GM19328 (cell line): ENCODE measurements at regions not wholly inside any gene's neighbourhood (a gene's known extent, or its start where the extent isn't known, plus 50 kb on each side); places are given as distances from the start of the nearest gene placed in this dataset.

Experiments used
- ATAC-seq: cut with Tn5 transposase; IDR thresholded peaks from one replicate; pipeline ENCODE4 v1.9.1; 2021; ENCODE audit warnings: mild to moderate bottlenecking, moderate library complexity; ENCODE audit not compliant: unreplicated experiment

DNA sequence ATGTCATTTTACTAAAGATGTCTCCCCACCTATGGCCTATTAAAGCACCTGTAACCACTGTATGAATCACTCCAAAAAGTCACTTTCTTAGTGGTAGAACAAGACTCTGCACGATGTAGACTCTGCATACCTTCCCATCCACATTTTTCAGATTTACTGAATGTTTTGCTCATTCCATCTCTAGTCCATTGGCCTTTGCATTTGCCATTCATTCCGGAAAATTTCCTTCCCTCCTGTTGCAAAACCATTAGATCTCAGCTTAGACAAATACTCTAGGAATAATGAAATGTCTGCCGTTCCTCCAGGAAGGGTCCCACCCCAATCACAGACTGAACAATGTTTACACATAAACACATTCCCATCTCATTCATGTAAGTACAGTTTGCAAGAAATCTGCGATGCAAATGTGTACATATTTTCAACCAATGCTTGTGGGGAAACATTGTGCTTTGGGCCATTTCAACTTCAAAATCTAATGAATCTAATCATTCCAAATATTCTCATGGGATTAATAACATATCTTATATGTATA lies 146.3 kb upstream of the XYLT1 start:
- ATAC-seq = no peak

- no peak for ATAC-seq
Measured at GRCh38 chr16:17612336-17612735, 141.6 kb upstream of the XYLT1 start.

DNA sequence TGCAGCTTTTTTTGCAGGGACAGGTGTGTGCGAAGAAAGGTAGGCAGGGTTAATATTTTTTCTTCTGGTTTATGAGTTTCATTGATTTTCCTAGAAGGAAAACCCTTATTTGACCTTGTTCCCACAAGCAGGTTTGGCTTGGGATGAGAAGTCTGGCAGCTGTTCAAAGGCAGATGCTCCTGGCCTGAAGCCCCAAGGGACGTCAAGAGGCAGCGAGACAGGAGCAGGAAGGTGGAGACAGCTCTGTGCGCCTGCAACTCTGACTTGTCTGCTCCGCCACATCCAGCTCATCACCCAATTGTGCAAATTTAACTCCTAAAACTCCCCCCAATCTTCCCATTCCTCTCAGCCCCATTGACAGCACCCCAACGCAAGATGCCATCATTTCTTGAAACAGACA lies 136.8 kb upstream of the XYLT1 start:
- no peak for ATAC-seq

DNA sequence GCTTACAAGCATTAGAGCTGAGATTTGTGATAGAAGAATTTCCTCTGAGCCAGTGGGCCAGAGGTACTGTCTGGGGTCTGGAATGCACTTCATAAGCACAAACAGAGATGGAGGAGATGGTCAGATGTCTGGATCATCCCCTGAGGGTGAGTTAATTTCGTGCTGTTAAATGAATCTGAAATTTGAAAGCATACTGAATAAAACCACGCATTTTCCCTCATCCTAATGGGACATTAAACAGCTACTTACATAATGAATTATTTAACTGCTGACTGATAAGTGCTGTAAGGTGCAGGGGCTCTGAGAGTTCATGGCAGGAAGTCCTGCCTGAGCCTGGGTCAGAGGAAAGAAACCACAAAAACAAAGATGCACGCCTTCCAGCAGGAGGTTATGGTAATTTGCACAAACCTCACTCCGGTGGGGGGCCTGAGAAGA lies 136.3 kb upstream of the XYLT1 start:
- no peak for ATAC-seq

DNA sequence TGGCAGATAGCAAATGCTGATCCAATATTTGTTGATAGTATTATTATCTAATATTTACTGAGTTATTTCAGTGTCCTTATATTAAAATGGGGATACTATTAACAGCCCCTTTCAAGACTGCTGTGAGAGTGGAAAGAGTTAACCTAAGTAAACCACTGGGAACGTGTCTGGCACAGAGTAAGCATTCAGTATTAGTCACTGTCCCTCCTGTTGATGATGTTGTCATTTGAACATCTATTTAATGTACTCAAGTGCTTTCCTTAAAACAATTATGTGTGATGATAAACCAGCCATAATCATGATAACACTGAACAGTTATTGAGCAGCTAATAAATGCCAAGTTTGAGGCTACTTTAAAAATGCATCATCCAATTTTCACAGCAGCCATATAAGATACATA lies 135.7 kb upstream of the XYLT1 start:
- ATAC-seq = no peak

DNA sequence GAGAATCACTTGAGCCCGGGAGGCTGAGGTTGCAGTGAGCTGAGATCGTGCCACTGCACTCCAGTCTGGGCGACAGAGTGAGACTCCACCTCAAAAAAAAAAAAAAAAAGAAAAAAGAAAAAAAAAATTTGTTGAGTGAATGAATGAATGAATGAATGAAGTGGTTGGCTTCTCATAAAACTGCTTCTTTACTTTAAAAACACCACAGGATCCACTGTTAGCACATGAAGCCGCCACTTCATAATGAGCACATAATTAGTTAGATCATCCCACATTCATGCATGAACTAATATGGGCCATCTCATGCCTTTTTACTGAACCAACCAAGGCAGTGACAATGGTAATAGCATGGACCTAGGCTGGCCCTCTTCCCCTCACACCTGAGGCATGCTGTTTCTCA lies 135.0 kb upstream of the XYLT1 start:
- no peak for ATAC-seq

DNA sequence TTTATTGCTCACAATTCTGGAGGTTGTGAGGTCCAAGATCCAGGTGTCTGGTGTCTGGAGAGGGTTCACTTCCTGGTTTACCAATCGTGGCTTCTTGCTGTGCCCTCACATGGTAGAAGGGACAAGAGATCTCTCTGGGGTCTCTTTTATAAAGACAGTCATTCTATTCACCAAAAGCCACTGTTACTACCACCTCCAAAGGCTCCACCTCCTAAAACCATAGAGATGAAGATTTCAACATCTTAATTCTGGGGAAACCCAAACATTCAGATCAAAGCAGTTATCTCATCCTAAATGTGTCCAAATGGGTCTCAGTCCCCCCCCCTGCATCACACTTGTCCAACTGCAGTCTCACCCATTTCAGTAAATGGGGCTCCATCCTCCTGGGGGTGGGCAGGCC lies 132.9 kb upstream of the XYLT1 start:
- ATAC-seq = no peak

- no peak for ATAC-seq
Measured at GRCh38 chr16:17602678-17603077, 131.9 kb upstream of the XYLT1 start.

- ATAC-seq = no peak
Measured at GRCh38 chr16:17598968-17599367, 128.2 kb upstream of the XYLT1 start.

DNA sequence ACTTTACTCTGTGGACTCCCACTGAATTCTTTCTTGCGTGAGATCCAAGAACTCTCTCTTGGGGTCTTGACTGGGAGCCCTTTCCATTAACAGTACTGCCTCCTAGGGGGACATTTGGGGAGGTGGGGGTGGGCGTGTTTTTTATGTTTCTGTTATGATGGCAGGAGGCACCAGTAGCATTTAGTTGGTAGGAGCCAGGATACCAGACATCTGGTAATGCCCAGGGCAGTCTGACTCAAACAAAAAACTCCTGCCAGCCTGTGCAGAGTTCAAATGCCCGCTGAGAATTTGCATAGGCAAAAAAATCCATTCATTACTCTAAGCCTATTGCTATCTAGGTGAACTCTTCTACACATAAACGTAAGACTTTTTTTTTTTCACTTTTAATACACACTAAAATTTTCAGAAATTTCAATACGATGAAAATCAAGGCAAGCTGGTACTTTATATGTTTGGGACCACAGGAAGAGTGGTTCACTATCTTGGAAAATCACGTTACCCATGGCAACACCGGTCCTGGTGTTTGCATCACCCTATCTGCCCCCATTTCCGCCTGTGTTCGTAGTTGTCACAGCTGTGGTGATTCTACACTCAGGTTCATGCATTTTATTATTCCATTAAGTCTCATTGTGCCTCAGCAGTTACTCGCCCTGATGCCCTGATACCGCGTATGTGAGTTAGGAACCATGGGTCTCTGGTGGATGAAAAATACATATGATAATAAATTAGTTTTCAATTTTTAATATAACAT lies 121.1 kb upstream of the XYLT1 start:
- no peak for ATAC-seq

DNA sequence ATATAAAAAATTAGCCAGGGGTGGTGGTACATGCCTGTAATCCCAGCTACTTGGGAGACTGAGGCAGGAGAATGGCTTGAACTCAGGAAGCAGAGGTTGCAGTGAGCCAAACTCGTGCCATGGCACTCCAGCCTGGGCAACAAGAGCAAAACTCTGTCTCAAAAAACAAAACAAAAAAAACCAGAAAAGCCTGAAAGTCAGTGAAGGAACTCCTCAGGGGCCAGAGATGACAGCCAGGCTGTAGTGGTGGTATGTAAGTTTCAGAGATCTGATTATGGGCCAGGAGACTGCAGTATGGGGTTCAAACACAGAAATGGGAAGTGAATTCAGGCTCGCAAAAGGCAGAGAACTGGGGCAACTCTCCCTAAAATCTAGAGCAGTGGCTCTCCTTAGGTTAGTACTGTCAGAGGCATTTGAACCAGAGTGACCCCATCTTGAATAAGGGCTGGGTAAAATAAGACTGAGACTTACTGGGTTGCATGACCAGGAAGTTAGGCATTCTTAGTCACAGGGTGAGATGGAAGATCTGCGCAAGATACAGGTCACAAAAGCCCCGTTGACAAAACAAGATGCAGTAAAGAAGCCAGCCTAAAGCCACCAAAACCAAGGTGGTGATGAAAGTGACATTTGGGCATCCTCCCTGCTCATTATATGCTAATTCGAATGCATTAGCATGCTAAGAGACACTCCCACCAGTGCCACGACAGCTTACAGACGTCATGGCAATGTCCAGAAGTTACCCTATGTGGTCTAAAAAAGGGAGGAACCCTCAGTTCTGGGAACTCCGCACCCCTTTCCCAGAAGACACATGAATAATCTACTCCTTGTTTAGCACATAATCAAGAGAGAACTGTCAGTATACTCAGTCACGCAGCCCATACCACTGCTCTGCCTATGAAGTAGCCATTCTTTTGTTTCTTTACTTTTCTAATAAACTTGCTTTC lies 120.2 kb upstream of the XYLT1 start:
- no peak for ATAC-seq

DNA sequence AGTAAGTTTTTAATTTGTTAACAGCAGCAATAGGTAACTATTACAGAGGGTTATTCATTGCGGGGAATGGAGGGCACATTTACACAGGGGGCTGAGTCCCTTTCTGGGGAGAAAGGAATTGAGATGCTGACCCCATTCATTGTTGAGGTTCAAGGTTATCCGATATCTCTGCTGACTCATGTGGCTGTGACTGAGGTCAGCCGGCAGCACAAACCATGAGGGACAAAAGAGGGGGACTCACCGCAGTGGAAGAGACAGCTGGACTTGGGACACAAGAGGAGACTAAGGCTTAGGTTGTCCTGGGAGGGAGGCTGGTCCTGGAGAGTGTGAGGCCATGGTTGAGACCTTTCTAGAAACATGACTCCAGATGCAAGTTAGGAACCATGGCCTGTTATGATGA lies 119.1 kb upstream of the XYLT1 start:
- no peak for ATAC-seq

- ATAC-seq = no peak
Measured at GRCh38 chr16:17585449-17586074, 114.8 kb upstream of the XYLT1 start.

- ATAC-seq = no peak
Measured at GRCh38 chr16:17578981-17579874, 108.5 kb upstream of the XYLT1 start.

DNA sequence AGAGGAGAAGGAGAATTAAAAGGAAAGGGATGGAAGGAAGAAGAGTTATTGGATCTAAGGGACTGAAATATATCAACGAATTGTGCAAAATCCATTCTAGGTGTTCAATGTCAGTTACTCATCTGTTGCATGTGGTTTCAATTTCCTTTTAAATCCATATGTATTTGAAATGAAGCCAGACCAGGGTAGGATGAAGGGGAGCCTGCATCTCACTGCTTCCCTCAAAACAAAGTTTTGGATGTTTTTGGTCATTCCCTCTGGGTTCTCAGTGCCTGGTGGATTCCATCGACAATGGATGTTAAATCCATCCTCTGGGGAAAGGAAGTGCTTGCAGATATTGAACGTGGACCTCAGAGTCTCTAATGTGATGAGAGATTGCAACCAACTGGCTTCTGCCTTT lies 103.5 kb upstream of the XYLT1 start:
- ATAC-seq = no peak

DNA sequence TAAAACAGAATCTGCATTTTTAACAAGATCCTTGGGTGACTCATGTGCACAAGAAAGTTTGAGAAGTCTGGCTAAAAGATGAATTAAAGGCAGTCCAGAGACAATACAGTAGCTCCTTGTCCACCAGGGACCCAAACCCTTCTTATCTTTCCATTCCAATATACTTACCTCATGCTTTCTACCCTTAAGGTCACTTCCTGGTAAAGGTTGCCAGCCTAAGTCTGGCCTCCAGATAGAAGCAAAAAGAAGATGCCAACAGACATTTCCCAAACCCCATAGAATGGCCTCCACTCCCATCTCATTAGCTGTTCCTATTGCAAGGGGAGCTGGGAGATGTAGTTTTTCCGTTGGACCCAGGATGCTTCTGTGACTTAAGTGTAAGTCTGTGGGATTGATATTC lies 101.4 kb upstream of the XYLT1 start:
- ATAC-seq = no peak

DNA sequence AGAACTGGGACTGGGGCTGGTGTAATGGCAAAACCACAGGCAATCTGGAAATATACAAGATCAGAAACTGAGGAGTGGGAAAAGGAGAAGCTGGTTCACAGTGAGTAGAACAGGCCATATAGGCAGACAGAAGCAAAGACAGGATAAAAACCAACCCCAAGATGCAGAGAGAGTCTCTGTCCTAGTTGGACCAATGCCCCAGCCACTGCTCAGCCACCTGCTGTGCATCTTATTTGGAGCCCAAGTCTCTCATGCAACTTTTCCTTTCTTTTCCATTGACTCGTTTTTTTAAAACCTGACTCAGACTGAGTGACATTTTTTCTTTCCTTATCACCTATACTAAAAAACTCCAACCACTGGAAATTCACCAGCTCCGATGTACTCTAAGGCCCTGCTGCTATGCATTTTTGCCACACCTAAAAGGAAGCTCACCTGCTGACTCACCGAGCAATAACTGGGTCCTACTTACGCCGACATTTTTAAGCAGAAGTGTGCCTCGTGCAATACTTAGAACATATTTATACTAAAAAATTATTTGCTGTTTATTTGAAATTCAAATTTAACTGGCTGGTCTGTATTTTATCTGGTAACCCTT lies 100.8 kb upstream of the XYLT1 start:
- no peak for ATAC-seq

- ATAC-seq = no peak
Measured at GRCh38 chr16:17568239-17568638, 97.5 kb upstream of the XYLT1 start.

DNA sequence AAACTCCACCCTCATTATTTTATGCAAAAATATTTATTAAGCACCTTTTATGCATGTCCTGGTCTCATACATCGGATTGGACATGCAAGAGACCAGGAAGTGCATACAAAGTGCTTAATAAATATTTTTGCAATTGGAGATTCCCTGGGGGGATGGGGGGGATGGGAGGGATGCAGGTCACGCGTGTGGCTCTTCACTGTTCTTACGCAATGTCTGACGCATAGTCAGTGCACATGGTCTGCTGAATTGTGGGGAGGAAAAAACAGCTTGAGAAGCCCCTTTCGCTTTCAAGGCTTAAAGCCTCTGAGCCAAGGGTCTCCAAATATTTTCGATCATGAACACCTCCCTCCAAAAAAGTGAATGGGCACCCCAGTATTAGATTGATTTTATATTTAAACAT lies 96.7 kb upstream of the XYLT1 start:
- ATAC-seq = no peak
